Erythroblast (primary cell): ENCODE measurements at regions not wholly inside any gene's neighbourhood (a gene's known extent, or its start where the extent isn't known, plus 50 kb on each side); places are given as distances from the start of the nearest gene placed in this dataset.

ENCODE experiments used
- GATA1 ChIP-seq: IDR thresholded peaks from 2 replicates; pipeline ENCODE4 v1.6.1; 2011; ENCODE audit warnings: low read depth, mild to moderate bottlenecking, control low read depth, low read length, moderate library complexity
- POLR2A ChIP-seq: IDR thresholded peaks from 2 replicates; pipeline ENCODE4 v1.6.1; 2011; ENCODE audit warnings: mild to moderate bottlenecking, low read length

- no peak for TF ChIP-seq POLR2A
- no peak for TF ChIP-seq GATA1
These were observed 129.8 kb upstream of the USP15 start for GRCh38 chr12:62130402-62130801.
